LNCaP clone FGC (cell line): ENCODE measurements at regions not wholly inside any gene's neighbourhood (a gene's known extent, or its start where the extent isn't known, plus 50 kb on each side); places are given as distances from the start of the nearest gene placed in this dataset.
A peak's percentile ranks its signal among the peaks of the same experiment; 100 is the strongest.

ENCODE experiments used
- DNase-seq: peaks from one replicate; pipeline ENCODE4 v3.0.0-alpha.2; 2011; ENCODE audit warnings: low read depth
- H3K4me3 ChIP-seq: 2 replicates; pipeline ENCODE4 v1.5.1; 2011; ENCODE audit warnings: mild to moderate bottlenecking, low read depth, low read length, control low read depth
- CTCF ChIP-seq: IDR thresholded peaks from 2 replicates; pipeline ENCODE4 v1.5.1; 2012; ENCODE audit warnings: mild to moderate bottlenecking; ENCODE audit not compliant: control insufficient read depth, insufficient read depth; ENCODE audit errors: extremely low read depth

GRCh38 chr14:44010595-44010994, 496.5 kb downstream of the FSCB start:
- no peak for TF ChIP-seq CTCF
- no peak overlapping the region for H3K4me3 ChIP-seq
- DNase-seq, result no peak

GRCh38 chr14:44010071-44010470, 497.0 kb downstream of the FSCB start:
- TF ChIP-seq CTCF, result no peak
- no peak overlapping the region for H3K4me3 ChIP-seq
- peak; percentile 37 for DNase-seq

- DNase-seq, result no peak
- no peak overlapping the region for H3K4me3 ChIP-seq
- TF ChIP-seq CTCF, result no peak
Measured at GRCh38 chr14:44009642-44010041, 497.4 kb downstream of the FSCB start.

- no peak overlapping the region for H3K4me3 ChIP-seq
- no peak for DNase-seq
- no peak for TF ChIP-seq CTCF
Measured at GRCh38 chr14:43988989-43989388, 518.1 kb downstream of the FSCB start.

- no peak overlapping the region for H3K4me3 ChIP-seq
- DNase-seq, result no peak
- TF ChIP-seq CTCF, result no peak
Measured at GRCh38 chr14:43983721-43984120, 523.4 kb downstream of the FSCB start.

GRCh38 chr14:43981135-43981768, 525.8 kb downstream of the FSCB start:
- peak; percentile 53 for DNase-seq
- H3K4me3 ChIP-seq, result no peak overlapping the region
- TF ChIP-seq CTCF, result no peak

- no peak for TF ChIP-seq CTCF
Measured at GRCh38 chr14:43956741-43957140, 550.3 kb downstream of the FSCB start.

More at GRCh38 chr14:43956741-43957140, 550.3 kb downstream of the FSCB start:
- DNase-seq, result no peak
- no peak overlapping the region for H3K4me3 ChIP-seq
